ENCODE measurements at regions not wholly inside any gene's neighbourhood (a gene's known extent, or its start where the extent isn't known, plus 50 kb on each side); places are given as distances from the start of the nearest gene placed in this dataset.

DNA sequence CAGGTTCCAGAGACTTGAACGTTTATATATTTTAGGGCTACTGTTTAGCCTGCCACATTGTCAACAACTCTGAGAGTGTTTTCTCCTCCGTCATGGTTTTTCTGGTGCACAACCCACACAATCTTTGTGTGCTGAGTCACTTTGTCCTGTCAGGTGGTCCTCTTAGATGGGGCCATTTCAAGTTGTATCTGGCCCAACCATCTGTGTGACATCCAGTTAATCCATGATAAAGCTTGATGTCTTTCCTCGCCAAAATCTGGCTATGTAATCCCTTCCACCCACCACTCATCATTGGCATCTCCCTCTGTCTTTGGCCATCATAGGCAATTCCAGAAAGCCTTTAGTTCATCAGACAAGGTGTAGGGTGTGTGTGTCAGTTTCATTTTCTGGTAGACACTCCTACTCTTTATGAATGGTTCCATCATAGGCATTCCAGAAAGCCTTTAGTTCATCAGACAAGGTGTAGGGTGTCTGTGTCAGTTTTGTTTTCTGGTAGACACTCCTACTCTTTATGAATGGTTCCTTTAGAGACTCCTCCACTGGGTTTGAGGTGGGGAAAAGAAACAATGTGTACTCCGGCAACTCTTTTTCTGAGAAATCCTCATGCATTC is 282.0 kb upstream of the ACTBL2 start:
- H3K36me3 ChIP-seq (ENCODE audit: control insufficient read depth, insufficient read depth, low read length) = no peaks in the 10 kb centered on the region
- H3K27me3 ChIP-seq (ENCODE audit: control insufficient read depth, insufficient read depth, low read length) = no peaks in the 10 kb centered on the region
- no peak for DNase-seq (ENCODE audit: low read depth)
- TF ChIP-seq, protein P1, sequence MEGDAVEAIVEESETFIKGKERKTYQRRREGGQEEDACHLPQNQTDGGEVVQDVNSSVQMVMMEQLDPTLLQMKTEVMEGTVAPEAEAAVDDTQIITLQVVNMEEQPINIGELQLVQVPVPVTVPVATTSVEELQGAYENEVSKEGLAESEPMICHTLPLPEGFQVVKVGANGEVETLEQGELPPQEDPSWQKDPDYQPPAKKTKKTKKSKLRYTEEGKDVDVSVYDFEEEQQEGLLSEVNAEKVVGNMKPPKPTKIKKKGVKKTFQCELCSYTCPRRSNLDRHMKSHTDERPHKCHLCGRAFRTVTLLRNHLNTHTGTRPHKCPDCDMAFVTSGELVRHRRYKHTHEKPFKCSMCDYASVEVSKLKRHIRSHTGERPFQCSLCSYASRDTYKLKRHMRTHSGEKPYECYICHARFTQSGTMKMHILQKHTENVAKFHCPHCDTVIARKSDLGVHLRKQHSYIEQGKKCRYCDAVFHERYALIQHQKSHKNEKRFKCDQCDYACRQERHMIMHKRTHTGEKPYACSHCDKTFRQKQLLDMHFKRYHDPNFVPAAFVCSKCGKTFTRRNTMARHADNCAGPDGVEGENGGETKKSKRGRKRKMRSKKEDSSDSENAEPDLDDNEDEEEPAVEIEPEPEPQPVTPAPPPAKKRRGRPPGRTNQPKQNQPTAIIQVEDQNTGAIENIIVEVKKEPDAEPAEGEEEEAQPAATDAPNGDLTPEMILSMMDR (IDR thresholded peaks at IDR 0.05; ENCODE audit: insufficient read depth, low read length, poor library complexity, severe bottlenecking) = no peak
- H3K4me3 ChIP-seq (ENCODE audit: low read depth, low read length) = no peak overlapping the region

DNA sequence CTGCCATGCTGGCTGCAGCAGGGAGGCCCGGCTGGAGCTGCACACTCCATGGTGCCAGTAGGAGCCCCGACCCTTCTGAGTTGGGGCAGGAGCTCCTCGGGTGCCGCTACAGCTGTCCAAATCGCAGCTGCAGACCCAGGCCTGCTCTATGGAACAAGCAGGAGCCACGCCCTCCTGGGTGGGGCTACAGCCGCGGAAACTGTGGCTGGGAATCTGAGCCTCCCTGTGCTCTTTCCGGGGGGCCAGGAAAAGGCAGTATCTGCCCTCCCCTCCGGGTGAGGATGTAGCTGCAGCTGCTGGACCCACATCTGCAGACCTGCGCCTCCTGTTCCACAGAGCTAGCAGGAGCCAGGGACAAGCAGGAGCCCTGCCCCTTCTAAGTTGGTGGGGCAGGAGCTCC is 278.9 kb upstream of the ACTBL2 start:
- no peaks in the 10 kb centered on the region for H3K27me3 ChIP-seq (ENCODE audit: control insufficient read depth, insufficient read depth, low read length)
- no peak overlapping the region for H3K4me3 ChIP-seq (ENCODE audit: low read depth, low read length)
- H3K36me3 ChIP-seq (ENCODE audit: control insufficient read depth, insufficient read depth, low read length) = no peaks in the 10 kb centered on the region
- DNase-seq (ENCODE audit: low read depth) = no peak
- TF ChIP-seq, protein P1 (IDR thresholded peaks at IDR 0.05; ENCODE audit: insufficient read depth, low read length, poor library complexity, severe bottlenecking) = no peak

DNA sequence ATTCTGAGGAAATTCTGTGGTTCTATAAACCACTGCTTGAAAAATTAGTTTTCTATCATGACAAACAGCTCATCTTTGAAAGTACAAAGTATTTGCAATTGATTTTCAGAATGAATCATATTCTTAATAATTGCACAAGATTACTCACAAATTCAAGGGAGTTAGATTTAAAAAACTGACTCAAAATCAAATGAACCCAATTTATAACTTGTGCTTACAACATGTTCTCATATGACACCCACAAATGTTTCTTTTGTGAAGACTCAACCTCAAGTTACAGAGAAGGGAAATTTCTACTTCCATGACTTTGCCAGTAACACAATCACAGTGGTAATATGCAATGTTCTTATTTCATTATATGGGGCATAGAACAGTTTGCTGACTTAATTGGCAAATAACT is 272.0 kb upstream of the ACTBL2 start:
- no peaks in the 10 kb centered on the region for H3K36me3 ChIP-seq (ENCODE audit: control insufficient read depth, insufficient read depth, low read length)
- TF ChIP-seq, protein P1 (IDR thresholded peaks at IDR 0.05; ENCODE audit: insufficient read depth, low read length, poor library complexity, severe bottlenecking) = no peak
- H3K27me3 ChIP-seq (ENCODE audit: control insufficient read depth, insufficient read depth, low read length) = no peaks in the 10 kb centered on the region
- no peak overlapping the region for H3K4me3 ChIP-seq (ENCODE audit: low read depth, low read length)
- no peak for DNase-seq (ENCODE audit: low read depth)

DNA sequence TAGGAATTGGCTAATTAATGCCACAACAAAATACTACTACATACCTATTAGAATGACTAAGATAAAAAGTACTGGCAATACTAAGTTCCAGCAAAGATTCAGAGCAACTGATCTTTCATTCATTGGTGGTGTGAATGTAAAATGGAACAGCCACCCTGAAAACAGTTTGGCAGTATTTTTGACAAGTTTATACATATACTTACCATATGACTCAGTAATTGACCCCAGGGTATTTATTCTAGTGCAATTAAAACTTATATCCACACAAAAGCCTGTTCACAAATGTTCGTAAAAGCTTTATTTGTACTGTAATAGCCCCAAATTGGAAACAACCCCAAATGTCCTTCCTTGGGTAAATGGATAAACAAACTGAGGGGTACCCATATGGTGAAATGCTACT is 270.8 kb upstream of the ACTBL2 start:
- H3K4me3 ChIP-seq (ENCODE audit: low read depth, low read length) = no peak overlapping the region
- no peaks in the 10 kb centered on the region for H3K36me3 ChIP-seq (ENCODE audit: control insufficient read depth, insufficient read depth, low read length)
- no peak for DNase-seq (ENCODE audit: low read depth)
- H3K27me3 ChIP-seq (ENCODE audit: control insufficient read depth, insufficient read depth, low read length) = no peaks in the 10 kb centered on the region
- TF ChIP-seq, protein P1 (IDR thresholded peaks at IDR 0.05; ENCODE audit: insufficient read depth, low read length, poor library complexity, severe bottlenecking) = no peak

DNA sequence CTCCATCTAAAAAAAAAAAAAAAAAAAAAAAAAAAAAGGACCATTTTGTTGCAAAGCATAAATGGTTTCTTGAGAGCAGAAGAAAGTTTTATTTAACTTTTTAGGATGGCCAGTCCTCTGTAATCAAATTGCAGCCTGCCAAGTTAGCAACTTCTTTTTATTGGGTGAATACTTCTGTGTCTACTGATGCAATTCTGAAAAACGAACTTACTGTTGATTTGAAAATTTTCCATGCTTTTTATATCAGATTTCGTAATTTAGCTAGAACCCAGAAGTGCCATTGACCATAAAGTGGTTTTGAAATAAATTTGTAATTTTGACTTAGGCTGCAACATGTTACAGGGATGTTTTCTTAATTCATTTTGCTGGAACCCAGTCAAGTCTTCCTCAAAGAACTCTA is 269.1 kb upstream of the ACTBL2 start:
- no peak for DNase-seq (ENCODE audit: low read depth)
- no peaks in the 10 kb centered on the region for H3K36me3 ChIP-seq (ENCODE audit: control insufficient read depth, insufficient read depth, low read length)
- H3K4me3 ChIP-seq (ENCODE audit: low read depth, low read length) = no peak overlapping the region
- TF ChIP-seq, protein P1 (IDR thresholded peaks at IDR 0.05; ENCODE audit: insufficient read depth, low read length, poor library complexity, severe bottlenecking) = no peak
- H3K27me3 ChIP-seq (ENCODE audit: control insufficient read depth, insufficient read depth, low read length) = no peaks in the 10 kb centered on the region

DNA sequence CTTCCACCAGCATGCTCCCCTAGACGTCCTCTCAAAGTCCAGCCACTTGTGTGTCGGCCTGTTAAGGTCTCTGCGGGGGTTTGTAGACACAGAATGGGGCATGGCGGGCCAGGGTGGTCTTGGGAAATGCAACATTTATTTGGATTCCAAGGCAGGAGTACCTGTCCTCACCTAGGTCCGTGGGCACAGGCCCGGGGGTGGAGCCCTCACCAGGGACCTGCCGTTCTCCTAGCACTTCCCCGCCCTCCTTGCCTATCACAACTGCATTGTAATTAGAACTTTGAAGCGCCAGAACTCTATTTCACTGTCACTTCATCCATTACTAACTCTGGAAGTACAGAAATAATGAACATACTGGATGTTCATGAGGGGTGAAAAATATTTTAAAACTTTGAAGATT is 268.3 kb upstream of the ACTBL2 start:
- Histone ChIP-seq H3K36me3 (ENCODE audit: control insufficient read depth, insufficient read depth, low read length) (no peaks in the 10 kb centered on the region), H3K4me3 (ENCODE audit: low read depth, low read length) (no peak overlapping the region), H3K27me3 (ENCODE audit: control insufficient read depth, insufficient read depth, low read length) (no peaks in the 10 kb centered on the region)
- TF ChIP-seq, protein P1 (IDR thresholded peaks at IDR 0.05; ENCODE audit: insufficient read depth, low read length, poor library complexity, severe bottlenecking) = no peak
- no peak for DNase-seq (ENCODE audit: low read depth)
